ENCODE measurements at regions not wholly inside any gene's neighbourhood (a gene's known extent, or its start where the extent isn't known, plus 50 kb on each side); places are given as distances from the start of the nearest gene placed in this dataset.
"Not testable (repeated sequence)": the region's sequence is repeated elsewhere in the genome, so short reads cannot be mapped to it uniquely, and the experiment has no call there.

GRCh38 chr10:64959116-64959515 is 1437.9 kb downstream of the REEP3 start:
- DNase-seq: no peak

GRCh38 chr10:64959883-64960282 is 1438.7 kb downstream of the REEP3 start:
- no peak for DNase-seq

- no peak for DNase-seq
Measured at GRCh38 chr10:64973391-64973790, 1452.2 kb downstream of the REEP3 start.

DNA sequence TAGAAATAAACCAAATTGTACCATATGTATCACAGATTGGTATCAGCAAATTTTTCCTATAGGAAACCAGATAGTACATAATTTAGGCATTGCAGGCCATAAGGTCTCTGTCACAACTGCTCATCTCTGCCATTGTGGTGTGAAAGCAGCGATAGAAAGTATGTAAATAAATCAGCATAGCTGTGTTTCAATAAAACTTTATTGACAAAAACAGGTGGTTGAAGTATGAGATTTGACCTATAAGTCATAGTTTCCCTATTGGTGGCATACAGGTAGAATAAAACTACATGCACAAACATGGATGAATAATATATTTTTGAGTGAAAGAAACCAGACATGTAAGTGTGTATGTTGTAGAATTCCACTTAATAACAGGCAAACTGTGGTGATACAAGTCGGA is 1454.9 kb downstream of the REEP3 start:
- DNase-seq: no peak

- DNase-seq: no peak
Measured at GRCh38 chr10:64977915-64978314, 1456.7 kb downstream of the REEP3 start.

GRCh38 chr10:64996886-64997285 is 1475.7 kb downstream of the REEP3 start:
- no peak for DNase-seq

- no peak for DNase-seq
Measured at GRCh38 chr10:65010845-65011244, 1489.6 kb downstream of the REEP3 start.

- DNase-seq: peak; percentile 2
Measured at GRCh38 chr10:65017523-65017922, 1496.3 kb downstream of the REEP3 start.

GRCh38 chr10:65024886-65025285 is 1503.7 kb downstream of the REEP3 start:
- DNase-seq: no peak

- DNase-seq: no peak
Measured at GRCh38 chr10:65030263-65030662, 1509.1 kb downstream of the REEP3 start.

GRCh38 chr10:65032867-65033769 is 1511.9 kb downstream of the REEP3 start:
- no peak for DNase-seq

GRCh38 chr10:65033957-65034356 is 1512.8 kb downstream of the REEP3 start:
- no peak for DNase-seq

DNA sequence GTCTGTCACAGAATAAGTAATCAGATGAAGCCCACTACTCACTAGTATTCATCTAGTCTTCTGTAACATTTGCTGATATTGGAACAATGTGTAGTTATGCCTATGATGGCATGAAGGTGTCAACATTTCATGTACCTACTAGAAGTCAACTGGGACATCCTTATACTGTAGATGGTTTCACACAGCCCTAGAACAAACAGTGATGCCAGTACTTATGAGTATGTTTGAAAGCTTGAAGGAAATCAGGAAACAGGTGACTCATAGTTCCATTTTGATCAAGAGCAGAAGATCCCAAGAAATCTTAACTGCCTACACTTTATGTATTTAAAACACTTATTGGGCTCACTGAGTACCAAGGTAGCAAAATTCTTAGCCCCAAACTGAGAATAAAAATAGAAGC is 1519.6 kb downstream of the REEP3 start:
- no peak for DNase-seq

DNA sequence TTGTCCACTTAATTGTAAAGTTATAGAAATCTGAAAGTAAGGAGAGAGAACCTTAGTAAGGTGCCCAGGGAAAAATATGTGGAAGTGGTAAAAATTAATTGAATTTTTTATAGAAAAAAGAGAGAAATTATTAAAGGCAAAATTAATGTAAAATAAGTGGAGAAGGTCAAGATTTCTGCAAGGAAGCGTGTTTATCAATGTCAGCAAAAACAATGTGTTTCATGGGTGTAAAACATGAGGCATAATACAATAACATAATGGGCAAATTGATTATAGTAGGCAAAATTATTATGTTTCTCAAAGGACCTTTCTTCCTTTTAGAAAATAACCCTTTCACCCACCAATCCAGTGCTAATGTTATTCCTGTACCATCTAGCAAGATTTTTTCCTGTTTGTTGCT is 1520.1 kb downstream of the REEP3 start:
- DNase-seq: no peak

GRCh38 chr10:65042496-65042895 is 1521.3 kb downstream of the REEP3 start:
- no peak for DNase-seq

DNA sequence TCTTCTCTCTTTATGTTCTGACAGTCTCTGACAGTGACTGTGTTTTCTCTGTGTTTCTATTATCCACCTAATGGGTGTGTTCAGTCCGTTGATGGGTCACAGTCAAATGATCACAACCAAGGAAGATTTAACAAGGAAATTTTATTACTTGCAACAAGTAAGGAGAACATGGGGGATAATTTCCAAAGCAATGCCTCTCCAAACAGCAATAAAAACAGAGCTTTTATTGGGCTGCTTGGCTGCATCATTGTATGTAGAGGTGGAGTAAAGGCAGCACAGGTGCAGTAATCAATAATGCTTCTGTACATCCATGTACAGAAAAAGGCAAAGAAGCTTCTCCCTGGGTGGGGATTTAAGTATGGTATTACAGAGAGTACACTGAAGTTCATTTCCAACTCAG is 1525.6 kb downstream of the REEP3 start:
- DNase-seq: no peak

- not testable (repeated sequence) for DNase-seq
Measured at GRCh38 chr10:65052111-65052510, 1530.9 kb downstream of the REEP3 start.

GRCh38 chr10:65053397-65053796 is 1532.2 kb downstream of the REEP3 start:
- DNase-seq: not testable (repeated sequence)

DNA sequence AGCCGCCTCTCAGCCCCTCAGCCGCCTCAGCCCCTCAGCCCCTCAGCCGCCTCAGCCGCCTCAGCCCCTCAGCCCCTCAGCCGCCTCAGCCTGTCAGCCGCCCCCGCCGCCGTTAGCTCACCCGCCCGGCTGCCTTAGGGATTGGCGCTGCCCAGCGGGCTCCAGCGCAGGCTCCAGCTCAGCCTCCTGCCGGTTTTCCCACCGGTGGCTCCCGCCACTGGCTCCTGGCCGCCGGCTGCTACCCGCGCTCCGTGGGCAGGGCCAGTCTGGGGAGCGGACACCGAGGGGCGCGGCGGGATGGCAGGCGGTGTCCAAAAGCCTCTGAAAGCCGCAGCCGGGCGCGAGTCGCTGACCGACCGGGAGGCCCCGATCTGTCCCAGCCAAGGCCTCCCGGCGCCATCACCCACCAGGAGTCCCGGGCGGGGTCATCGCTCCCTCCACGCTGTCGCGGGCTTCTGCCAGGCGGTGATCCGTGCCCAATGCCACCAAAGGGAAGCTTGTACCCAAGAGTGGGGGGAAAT is 1532.7 kb downstream of the REEP3 start:
- DNase-seq: not testable (repeated sequence)

DNA sequence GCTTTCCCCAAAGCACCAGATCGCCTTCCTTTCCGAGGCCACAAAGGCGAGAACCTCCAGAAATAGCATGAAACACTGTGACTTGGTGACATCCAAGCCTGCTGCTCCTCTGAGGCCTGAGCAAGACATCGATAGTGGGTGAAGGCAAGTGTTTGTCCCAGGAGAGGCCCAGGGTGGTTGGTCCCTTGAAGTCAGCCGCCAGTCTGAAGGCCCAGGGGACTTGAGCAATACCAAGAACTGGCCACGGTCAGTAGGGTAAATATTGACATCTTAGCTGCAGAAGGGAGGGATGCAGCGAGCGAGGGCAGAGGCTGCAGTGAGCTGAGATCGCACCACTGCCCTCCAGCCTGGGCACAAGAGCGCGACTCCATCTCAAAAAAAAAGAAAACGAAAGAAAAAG is 1533.5 kb downstream of the REEP3 start:
- not testable (repeated sequence) for DNase-seq

DNA sequence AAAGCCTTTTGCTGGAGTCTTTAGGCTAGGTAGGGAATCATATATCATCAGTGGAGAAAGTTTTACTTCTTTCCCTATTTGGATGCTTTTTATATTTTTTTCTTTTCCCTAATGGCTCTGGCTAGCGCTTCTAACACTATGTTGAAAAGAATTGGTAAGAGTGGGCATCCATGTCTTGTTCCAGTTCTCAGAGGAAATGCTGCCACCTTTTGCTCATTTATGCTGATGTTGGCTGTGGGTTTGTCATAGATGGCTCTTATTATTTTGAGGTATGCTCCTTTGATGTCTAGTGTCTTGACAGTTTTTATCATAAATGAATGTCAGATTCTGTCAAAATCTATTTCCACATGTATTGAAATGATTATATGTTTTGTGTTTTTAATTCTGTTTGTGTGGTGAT is 1544.1 kb downstream of the REEP3 start:
- DNase-seq: no peak

- DNase-seq: no peak
Measured at GRCh38 chr10:65083222-65083621, 1562.0 kb downstream of the REEP3 start.

GRCh38 chr10:65090991-65091390 is 1569.8 kb downstream of the REEP3 start:
- DNase-seq: no peak

- no peak for DNase-seq
Measured at GRCh38 chr10:65100146-65100545, 1578.9 kb downstream of the REEP3 start.

DNA sequence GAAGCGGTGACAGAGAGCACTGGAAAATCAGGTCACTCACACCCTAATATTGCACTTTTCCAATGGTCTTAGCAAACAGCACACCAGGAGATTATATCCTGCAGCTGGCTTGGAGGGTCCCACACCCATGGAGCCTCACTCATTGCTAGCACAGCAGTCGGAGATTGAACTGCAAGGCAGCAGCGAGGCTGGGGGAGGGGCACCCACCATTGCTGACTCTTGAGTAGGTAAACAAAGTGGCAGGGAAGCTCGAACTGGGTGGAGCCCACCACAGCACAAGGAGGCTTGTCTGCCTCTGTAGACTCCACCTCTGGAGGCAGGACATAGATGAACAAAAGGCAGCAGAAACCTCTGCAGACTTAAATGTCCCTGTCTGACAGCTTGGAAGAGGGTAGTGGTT is 1579.7 kb downstream of the REEP3 start:
- not testable (repeated sequence) for DNase-seq

Data from NCI-H82 (cell line).